HCT116 (cell line): ENCODE measurements at regions not wholly inside any gene's neighbourhood (a gene's known extent, or its start where the extent isn't known, plus 50 kb on each side); places are given as distances from the start of the nearest gene placed in this dataset.

ENCODE experiments used
- ATAC-seq: fragments of 200-7000 bp; cut with Tn5 transposase; 2 replicates; pipeline ENCODE4 v1.9.1; 2020; ENCODE audit warnings: mild to moderate bottlenecking, moderate library complexity
- BruUV-seq: library from RNA; stranded (reverse); fragments of 400-500 nt; replicated peaks from 2 replicates; lab custom pipeline; 2021; lab: Mats Ljungman, UMichigan
- CTCF ChIA-PET: fragments of 300-600 bp; sonication (Branson Sonifier 250); formaldehyde crosslinking; loops from one replicate; lab custom pipeline; 2021; ENCODE audit warnings: antibody characterized with exemption; lab: Charles Lee
- POLR2A ChIA-PET: fragments of 300-600, 350-600 bp; sonication (Branson Sonifier 250); formaldehyde crosslinking; loops from one replicate; lab custom pipeline; 2021; ENCODE audit warnings: antibody characterized with exemption; lab: Charles Lee
- RAD21 ChIA-PET, 2 experiments: fragments of 300-600 bp; sonication (Branson Sonifier 250); formaldehyde crosslinking; loops; one replicate each; lab custom pipeline; 2023; ENCODE audit warnings: low total read pairs in 2 of 2; ENCODE audit not compliant: uncharacterized antibody in 2 of 2, unreplicated experiment in 2 of 2, low non-redundant PET in 1 of 2; lab: Charles Lee
- DNase-seq: peaks from one replicate; pipeline ENCODE4 v3.0.0-alpha.2; 2010; ENCODE audit warnings: low read depth, low spot score
- H2AFZ ChIP-seq: fragments of 200-600 bp; shearing (Covaris generic), sonication (generic); 2 replicates; pipeline ENCODE4 v1.6.1; 2017; ENCODE audit warnings: low read depth, mixed run types, mixed read lengths, antibody characterized with exemption, low read length; ENCODE audit not compliant: poor library complexity, severe bottlenecking
- H3K27ac ChIP-seq: 2 replicates; pipeline ENCODE4 v1.5.1; 2012; ENCODE audit warnings: low read depth, low read length
- H3K27me3 ChIP-seq: fragments of 200-600 bp; sonication (generic); 2 replicates; pipeline ENCODE4 v1.6.1; 2016; ENCODE audit warnings: mixed run types, low read length, mixed read lengths; ENCODE audit not compliant: insufficient read depth
- H3K36me3 ChIP-seq, 2 experiments: fragments of 200-500 bp in 1 of 2; fragments of 200-600 bp in 1 of 2; sonication (Bioruptor generic) in 1 of 2; sonication (generic) in 1 of 2; 2 replicates each; pipeline versions ENCODE4 v1.5.1 to v1.6.1; 2014 to 2016; ENCODE audit warnings: low read length in 2 of 2, inconsistent platforms in 1 of 2, mixed read lengths in 1 of 2, mixed run types in 1 of 2; ENCODE audit not compliant: insufficient read depth in 2 of 2, control insufficient read depth in 1 of 2
- H3K4me1 ChIP-seq, 2 experiments: fragments of 200-600 bp in 1 of 2; sonication (generic) in 1 of 2; 2 replicates each; pipeline versions ENCODE4 v1.5.1 to v1.6.1; 2012 to 2017; ENCODE audit warnings: low read length in 2 of 2, inconsistent platforms in 1 of 2, mild to moderate bottlenecking in 1 of 2, mixed read lengths in 1 of 2, mixed run types in 1 of 2, moderate library complexity in 1 of 2; ENCODE audit not compliant: insufficient read depth in 2 of 2, control insufficient read depth in 1 of 2
- H3K4me2 ChIP-seq: fragments of 200-600 bp; sonication (generic); 2 replicates; pipeline ENCODE4 v1.6.1; 2017; ENCODE audit warnings: mixed run types, low read length, mixed read lengths
- H3K4me3 ChIP-seq, 2 experiments: fragments of 200-600 bp in 1 of 2; sonication (generic) in 1 of 2; replicated peaks in 1 of 2; 2 replicates each; pipeline ENCODE4 v1.5.1; 2011 to 2016; ENCODE audit warnings: low read length in 2 of 2, control low read depth in 1 of 2, low read depth in 1 of 2, mild to moderate bottlenecking in 1 of 2, mixed read lengths in 1 of 2, mixed run types in 1 of 2
- H3K79me2 ChIP-seq: fragments of 200-600 bp; sonication (generic); 2 replicates; pipeline ENCODE4 v1.6.1; 2017; ENCODE audit warnings: mild to moderate bottlenecking, mixed run types, low read length, moderate library complexity, mixed read lengths; ENCODE audit not compliant: insufficient read depth
- H3K9ac ChIP-seq: fragments of 200-600 bp; sonication (generic); 2 replicates; pipeline ENCODE4 v1.6.1; 2016; ENCODE audit warnings: low read length, mixed read lengths
- H3K9me2 ChIP-seq: fragments of 200-600 bp; sonication (generic), shearing (Covaris generic); 2 replicates; pipeline ENCODE4 v1.6.1; 2017; ENCODE audit warnings: mixed run types, mild to moderate bottlenecking, moderate library complexity; ENCODE audit not compliant: insufficient read depth
- H3K9me3 ChIP-seq, 2 experiments: fragments of 200-500 bp in 1 of 2; fragments of 200-600 bp in 1 of 2; sonication (Bioruptor generic) in 1 of 2; sonication (generic) in 1 of 2; 2 replicates each; pipeline ENCODE4 v1.6.1; 2014 to 2017; ENCODE audit warnings: low read length in 2 of 2, mixed read lengths in 2 of 2, inconsistent platforms in 1 of 2, low read depth in 1 of 2, mild to moderate bottlenecking in 1 of 2, mixed run types in 1 of 2, moderate library complexity in 1 of 2; ENCODE audit not compliant: control insufficient read depth in 1 of 2, insufficient read depth in 1 of 2
- H4K20me1 ChIP-seq: fragments of 200-600 bp; sonication (generic), shearing (Covaris generic); 2 replicates; pipeline ENCODE4 v1.6.1; 2017; ENCODE audit warnings: mixed run types, mild to moderate bottlenecking, moderate library complexity; ENCODE audit not compliant: insufficient read depth
- CBX3 ChIP-seq: IDR thresholded peaks from 2 replicates; pipeline ENCODE4 v1.6.1; 2012; ENCODE audit warnings: low read depth
- EZH2phosphoT487 ChIP-seq: fragments of 200-600 bp; IDR thresholded peaks from 2 replicates; pipeline ENCODE4 v1.6.1; 2018; ENCODE audit warnings: antibody characterized with exemption, borderline replicate concordance
- FOSL1 ChIP-seq: IDR thresholded peaks from 2 replicates; pipeline ENCODE4 v1.6.1; 2012; ENCODE audit warnings: low read depth
- JUND ChIP-seq: IDR thresholded peaks from 2 replicates; pipeline ENCODE4 v1.6.1; 2012
- RAD21 ChIP-seq: IDR thresholded peaks from 2 replicates; pipeline ENCODE4 v1.6.1; 2012; ENCODE audit warnings: low read depth, mild to moderate bottlenecking
- SIN3A ChIP-seq: IDR thresholded peaks from 2 replicates; pipeline ENCODE4 v1.6.1; 2012; ENCODE audit warnings: low read depth
- YY1 ChIP-seq: IDR thresholded peaks from 2 replicates; pipeline ENCODE4 v1.6.1; 2011; ENCODE audit warnings: low read length, low read depth, moderate library complexity, mild to moderate bottlenecking; ENCODE audit not compliant: insufficient replicate concordance; ENCODE audit errors: extremely low read depth
- ZFX ChIP-seq: fragments of 450-650 bp; IDR thresholded peaks from 2 replicates; pipeline ENCODE4 v1.6.1; 2017
- intact Hi-C: fragments of 100-400 bp; cut with micrococcal nuclease; formaldehyde crosslinking; loops from 2 replicates; pipeline ENCODE4 v1.10.0; 2022
- TF ChIP-seq, protein P1 (sequence below): IDR thresholded peaks from 2 replicates; pipeline ENCODE4 v1.6.1; 2012
- TF ChIP-seq, protein P2 (sequence below): IDR thresholded peaks from 2 replicates; pipeline ENCODE4 v1.6.1; 2012; ENCODE audit warnings: low read depth

DNA sequence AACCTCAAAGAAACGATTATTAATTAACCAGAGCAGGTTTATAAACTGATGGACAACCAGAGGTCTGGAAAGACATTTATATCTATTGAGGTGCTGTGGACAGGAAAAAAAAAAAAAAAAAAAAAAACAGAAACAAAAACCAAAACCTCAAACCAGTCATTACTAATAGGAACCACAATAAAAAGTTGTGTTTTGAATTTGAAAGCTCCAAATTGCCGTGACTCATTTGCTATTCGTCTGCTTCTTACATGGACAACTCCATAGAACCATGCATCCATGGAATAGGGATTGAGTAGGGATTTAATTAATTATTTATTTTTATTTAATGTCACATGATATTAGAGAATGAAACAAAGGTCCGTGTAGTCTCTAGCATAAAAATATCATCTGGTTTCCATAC is 134.1 kb upstream of the SSTR1 start:
- POLR2A ChIA-PET = no interaction called here
- no peaks in the 10 kb centered on the region for H4K20me1 ChIP-seq
- CTCF ChIA-PET = no interaction called here
- H3K4me3 ChIP-seq = no peak overlapping the region
- no peaks in the 10 kb centered on the region for H3K79me2 ChIP-seq
- H2AFZ ChIP-seq = no peak overlapping the region
- no peak for ATAC-seq
- no peaks in the 10 kb centered on the region for H3K9me2 ChIP-seq
- no peaks in the 10 kb centered on the region for H3K27me3 ChIP-seq
- BruUV-seq = no TSS peak
- TF ChIP-seq YY1 = no peak
- TF ChIP-seq JUND = no peak
- TF ChIP-seq EZH2phosphoT487 = no peak
- TF ChIP-seq, protein P1, sequence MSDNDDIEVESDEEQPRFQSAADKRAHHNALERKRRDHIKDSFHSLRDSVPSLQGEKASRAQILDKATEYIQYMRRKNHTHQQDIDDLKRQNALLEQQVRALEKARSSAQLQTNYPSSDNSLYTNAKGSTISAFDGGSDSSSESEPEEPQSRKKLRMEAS = no peak
- TF ChIP-seq, protein P2, sequence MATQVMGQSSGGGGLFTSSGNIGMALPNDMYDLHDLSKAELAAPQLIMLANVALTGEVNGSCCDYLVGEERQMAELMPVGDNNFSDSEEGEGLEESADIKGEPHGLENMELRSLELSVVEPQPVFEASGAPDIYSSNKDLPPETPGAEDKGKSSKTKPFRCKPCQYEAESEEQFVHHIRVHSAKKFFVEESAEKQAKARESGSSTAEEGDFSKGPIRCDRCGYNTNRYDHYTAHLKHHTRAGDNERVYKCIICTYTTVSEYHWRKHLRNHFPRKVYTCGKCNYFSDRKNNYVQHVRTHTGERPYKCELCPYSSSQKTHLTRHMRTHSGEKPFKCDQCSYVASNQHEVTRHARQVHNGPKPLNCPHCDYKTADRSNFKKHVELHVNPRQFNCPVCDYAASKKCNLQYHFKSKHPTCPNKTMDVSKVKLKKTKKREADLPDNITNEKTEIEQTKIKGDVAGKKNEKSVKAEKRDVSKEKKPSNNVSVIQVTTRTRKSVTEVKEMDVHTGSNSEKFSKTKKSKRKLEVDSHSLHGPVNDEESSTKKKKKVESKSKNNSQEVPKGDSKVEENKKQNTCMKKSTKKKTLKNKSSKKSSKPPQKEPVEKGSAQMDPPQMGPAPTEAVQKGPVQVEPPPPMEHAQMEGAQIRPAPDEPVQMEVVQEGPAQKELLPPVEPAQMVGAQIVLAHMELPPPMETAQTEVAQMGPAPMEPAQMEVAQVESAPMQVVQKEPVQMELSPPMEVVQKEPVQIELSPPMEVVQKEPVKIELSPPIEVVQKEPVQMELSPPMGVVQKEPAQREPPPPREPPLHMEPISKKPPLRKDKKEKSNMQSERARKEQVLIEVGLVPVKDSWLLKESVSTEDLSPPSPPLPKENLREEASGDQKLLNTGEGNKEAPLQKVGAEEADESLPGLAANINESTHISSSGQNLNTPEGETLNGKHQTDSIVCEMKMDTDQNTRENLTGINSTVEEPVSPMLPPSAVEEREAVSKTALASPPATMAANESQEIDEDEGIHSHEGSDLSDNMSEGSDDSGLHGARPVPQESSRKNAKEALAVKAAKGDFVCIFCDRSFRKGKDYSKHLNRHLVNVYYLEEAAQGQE = no peak
- TF ChIP-seq SIN3A = no peak
- TF ChIP-seq FOSL1 = no peak
- TF ChIP-seq ZFX = no peak
- TF ChIP-seq CBX3 = no peak
- TF ChIP-seq RAD21 = no peak
- no peak overlapping the region for H3K27ac ChIP-seq
- no peaks in the 10 kb centered on the region for H3K4me1 ChIP-seq
- DNase-seq = no peak
- no peaks in the 10 kb centered on the region for H3K9me3 ChIP-seq
- RAD21 ChIA-PET = no interaction called here
- H3K9ac ChIP-seq = no peak overlapping the region
- intact Hi-C loops = no loop called here
- H3K36me3 ChIP-seq = no peaks in the 10 kb centered on the region
- H3K4me2 ChIP-seq = no peak overlapping the region
